Transverse colon (tissue), 4 donors: ENCODE measurements at regions not wholly inside any gene's neighbourhood (a gene's known extent, or its start where the extent isn't known, plus 50 kb on each side); places are given as distances from the start of the nearest gene placed in this dataset.

ENCODE experiments used
- DNase-seq: peaks from one replicate; pipeline ENCODE4 v3.0.0-alpha.2; 2019
- H3K27ac ChIP-seq, 4 donors: fragments of 200-600 bp; sonication (generic); 2 replicates each; pipeline ENCODE4 v1.5.1; 2016 to 2018; ENCODE audit warnings: inconsistent platforms in 4 of 4
- H3K27me3 ChIP-seq: fragments of 200-600 bp; sonication (generic); 2 replicates; pipeline ENCODE4 v1.5.1; 2017; ENCODE audit warnings: inconsistent platforms
- H3K36me3 ChIP-seq, 4 donors: fragments of 200-600 bp; sonication (generic); 2 replicates each; pipeline ENCODE4 v1.5.1; 2017 to 2019; ENCODE audit warnings: inconsistent platforms in 4 of 4
- H3K4me1 ChIP-seq, 4 donors: fragments of 200-600 bp; sonication (generic); 2 replicates each; pipeline ENCODE4 v1.5.1; 2017 to 2020; ENCODE audit warnings: inconsistent platforms in 4 of 4
- H3K4me3 ChIP-seq, 4 donors: fragments of 200-600 bp; sonication (generic); 1 replicate in 1 of 4; 2 replicates in 3 of 4; pipeline versions ENCODE4 v1.5.1 to v1.6.1; 2017 to 2019; ENCODE audit warnings: inconsistent platforms in 4 of 4
- H3K9me3 ChIP-seq, 2 donors: fragments of 200-600 bp; sonication (generic); 2 replicates each; pipeline ENCODE4 v1.5.1; 2017 to 2019; ENCODE audit warnings: inconsistent platforms in 2 of 2
- CTCF ChIP-seq, 5 experiments: fragments of 200-600 bp in 3 of 5; fragments of 450-650 bp in 2 of 5; sonication (generic) in 3 of 5; IDR thresholded peaks; 1 replicate in 2 of 5; 2 replicates in 3 of 5; pipeline ENCODE4 v1.5.1; 2016 to 2017; ENCODE audit warnings: antibody characterized with exemption in 5 of 5, inconsistent platforms in 3 of 5, mild to moderate bottlenecking in 2 of 5, moderate library complexity in 1 of 5
- EP300 ChIP-seq: sonication (generic); formaldehyde crosslinking; IDR thresholded peaks from one replicate; pipeline ENCODE4 v1.6.1; 2017; ENCODE audit warnings: antibody characterized with exemption, low read depth
- POLR2A ChIP-seq: fragments of 450-650 bp; IDR thresholded peaks from one replicate; pipeline ENCODE4 v1.6.1; 2016; ENCODE audit warnings: antibody characterized with exemption, mild to moderate bottlenecking, moderate library complexity
- POLR2AphosphoS5 ChIP-seq, 3 donors: sonication (generic); formaldehyde crosslinking; IDR thresholded peaks; one replicate each; pipeline ENCODE4 v1.6.1; 2016; ENCODE audit warnings: antibody characterized with exemption in 3 of 3
- WGBS, 2 donors: methylation state at CpG; one replicate each; pipeline ENCODE4 v1.1.5; 2018; ENCODE audit warnings: low coverage in 1 of 2; 5-methylcytosine and 5-hydroxymethylcytosine counted together
- in situ Hi-C, 4 donors: fragments of 200-750 bp; cut with MboI; loops; one replicate each; pipeline versions ENCODE4 v1.15.0 to v1.15.1; 2017; ENCODE audit warnings: low sequenced_read_pairs in 3 of 4, low pct_ligation_motif_present in 1 of 4, low pct_unique_long_range_greater_than_20kb in 1 of 4
- intact Hi-C: fragments of 100-400 bp; cut with DNase I; formaldehyde crosslinking; loops from one replicate; pipeline ENCODE4 v1.15.1; 2023; ENCODE audit warnings: low total_unique reads

GRCh38 chr7:125681508-125681907 lies 751.9 kb upstream of the POT1 start:
- no peak overlapping the region for H3K4me3 ChIP-seq
- WGBS, 2 donors = 60 to 67% methylated on average over 1 to 3 of the region's 3 CpGs
- no peaks in the 10 kb centered on the region for H3K36me3 ChIP-seq
- no peak overlapping the region for H3K27ac ChIP-seq
- no peaks in the 10 kb centered on the region for H3K9me3 ChIP-seq
- intact Hi-C loops = no loop called here
- H3K4me1 ChIP-seq = no peaks in the 10 kb centered on the region
- DNase-seq = no peak
- no peaks in the 10 kb centered on the region for H3K27me3 ChIP-seq
- in situ Hi-C loops = no loop called here
- TF ChIP-seq POLR2A (no peak), CTCF (IDR thresholded peaks at IDR 0.05) (no peak)

- Histone ChIP-seq H3K27ac (no peak overlapping the region), H3K27me3 (no peaks in the 10 kb centered on the region), H3K4me3 (no peak overlapping the region), H3K9me3 (no peaks in the 10 kb centered on the region), H3K36me3 (no peaks in the 10 kb centered on the region), H3K4me1 (no peaks in the 10 kb centered on the region)
- WGBS, 2 donors = 65 to 72% methylated on average over 2 of the region's 2 CpGs
- no peak for TF ChIP-seq POLR2A
- TF ChIP-seq CTCF (IDR thresholded peaks at IDR 0.05) = no peak
- no peak for TF ChIP-seq EP300
- TF ChIP-seq POLR2AphosphoS5 (IDR thresholded peaks at IDR 0.05) = no peak
- in situ Hi-C loops = no loop called here
- intact Hi-C loops = no loop called here
- no peak for DNase-seq
Observed at GRCh38 chr7:125678771-125679170, 749.1 kb upstream of the POT1 start.

GRCh38 chr7:125675640-125676039 lies 746.0 kb upstream of the POT1 start:
- 42 to 54% methylated on average over 2 of the region's 2 CpGs for WGBS, 2 donors
- in situ Hi-C loops (no loop called here), intact Hi-C loops (no loop called here)
- no peaks in the 10 kb centered on the region for H3K4me1 ChIP-seq
- H3K4me3 ChIP-seq = no peak overlapping the region
- no peaks in the 10 kb centered on the region for H3K36me3 ChIP-seq
- no peak for DNase-seq
- H3K27ac ChIP-seq = no peak overlapping the region
- TF ChIP-seq POLR2AphosphoS5 (IDR thresholded peaks at IDR 0.05) (no peak), CTCF (IDR thresholded peaks at IDR 0.05) (no peak), POLR2A (no peak), EP300 (no peak)
- no peaks in the 10 kb centered on the region for H3K27me3 ChIP-seq
- H3K9me3 ChIP-seq = no peaks in the 10 kb centered on the region

- DNase-seq = no peak
- Histone ChIP-seq H3K9me3 (no peaks in the 10 kb centered on the region), H3K27me3 (no peaks in the 10 kb centered on the region), H3K4me1 (no peaks in the 10 kb centered on the region), H3K36me3 (no peaks in the 10 kb centered on the region), H3K27ac (no peak overlapping the region), H3K4me3 (no peak overlapping the region)
- TF ChIP-seq POLR2A (no peak), POLR2AphosphoS5 (IDR thresholded peaks at IDR 0.05) (no peak), EP300 (no peak), CTCF (IDR thresholded peaks at IDR 0.05) (no peak)
- intact Hi-C loops = no loop called here
- WGBS, 2 donors = 90 to 98% methylated on average over 4 of the region's 4 CpGs
- in situ Hi-C loops = no loop called here
Observed at GRCh38 chr7:125675169-125675568, 745.5 kb upstream of the POT1 start.
